Upper lobe of left lung (tissue), 4 donors: ENCODE measurements at regions not wholly inside any gene's neighbourhood (a gene's known extent, or its start where the extent isn't known, plus 50 kb on each side); places are given as distances from the start of the nearest gene placed in this dataset.

Source experiments
- CTCF ChIP-seq, 6 experiments: fragments of 450-650 bp in 4 of 6; fragments of 200-600 bp in 2 of 6; sonication (generic) in 2 of 6; IDR thresholded peaks; one replicate each; pipeline ENCODE4 v1.5.1; 2016 to 2019; ENCODE audit warnings: antibody characterized with exemption in 6 of 6
- EP300 ChIP-seq, 4 donors: sonication (generic); formaldehyde crosslinking; IDR thresholded peaks; one replicate each; pipeline ENCODE4 v1.5.1; 2017; ENCODE audit warnings: antibody characterized with exemption in 4 of 4, control low read depth in 2 of 4
- POLR2A ChIP-seq, 4 donors: fragments of 450-650 bp; IDR thresholded peaks; one replicate each; pipeline ENCODE4 v1.5.1; 2016 to 2017; ENCODE audit warnings: antibody characterized with exemption in 4 of 4, mild to moderate bottlenecking in 2 of 4
- POLR2AphosphoS5 ChIP-seq, 2 donors: sonication (generic); formaldehyde crosslinking; IDR thresholded peaks; one replicate each; pipeline ENCODE4 v1.5.1; 2017; ENCODE audit warnings: antibody characterized with exemption in 2 of 2

GRCh38 chr13:94933936-94934335, 221.6 kb upstream of the SOX21 start:
- TF ChIP-seq CTCF (IDR thresholded peaks at IDR 0.05): no peak
- no peak for TF ChIP-seq POLR2A (IDR thresholded peaks at IDR 0.05)
- no peak for TF ChIP-seq POLR2AphosphoS5 (IDR thresholded peaks at IDR 0.05)
- TF ChIP-seq EP300 (IDR thresholded peaks at IDR 0.05): no peak
